GM21717 (cell line): ENCODE measurements at regions not wholly inside any gene's neighbourhood (a gene's known extent, or its start where the extent isn't known, plus 50 kb on each side); places are given as distances from the start of the nearest gene placed in this dataset.
"Not testable (repeated sequence)": the region's sequence is repeated elsewhere in the genome, so short reads cannot be mapped to it uniquely, and the experiment has no call there.

Experiments used
- ATAC-seq: cut with Tn5 transposase; IDR thresholded peaks from one replicate; pipeline ENCODE4 v1.9.1; 2021; ENCODE audit warnings: mild to moderate bottlenecking, moderate library complexity; ENCODE audit not compliant: unreplicated experiment

DNA sequence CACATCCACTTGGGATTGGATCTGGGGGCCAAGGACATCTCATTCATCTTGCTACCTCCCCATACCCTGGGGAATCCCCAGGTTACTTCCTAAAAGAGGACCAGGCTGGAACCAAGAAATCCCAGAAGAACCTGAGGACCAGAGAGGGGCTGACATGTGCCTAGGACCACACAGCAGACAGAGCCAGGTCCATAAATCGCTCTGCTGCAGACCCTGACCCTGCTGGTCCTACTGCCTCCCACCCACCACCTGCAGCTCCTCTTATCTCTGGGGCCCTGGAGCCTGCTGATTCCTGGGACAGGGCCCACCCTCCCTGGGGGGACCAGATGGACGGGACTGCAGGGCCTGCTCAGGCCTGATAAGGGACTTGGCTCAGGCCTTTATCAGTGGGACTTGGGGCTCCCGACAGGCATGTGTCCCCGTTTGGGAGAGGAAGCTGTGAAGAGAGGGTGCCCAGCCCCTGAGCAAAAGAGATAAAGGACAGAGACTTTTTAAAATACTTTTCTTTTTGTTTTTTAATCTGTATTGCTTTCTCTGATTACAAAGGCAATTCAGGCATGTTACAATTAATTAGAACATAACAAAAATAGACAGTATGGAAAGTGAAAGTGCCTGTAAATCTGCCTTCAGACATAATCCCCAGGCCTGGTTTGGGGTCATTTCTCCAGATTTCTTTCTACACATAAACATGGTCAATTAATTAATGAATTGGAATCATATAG is 101.3 kb upstream of the LARP1 start:
- no peak for ATAC-seq

DNA sequence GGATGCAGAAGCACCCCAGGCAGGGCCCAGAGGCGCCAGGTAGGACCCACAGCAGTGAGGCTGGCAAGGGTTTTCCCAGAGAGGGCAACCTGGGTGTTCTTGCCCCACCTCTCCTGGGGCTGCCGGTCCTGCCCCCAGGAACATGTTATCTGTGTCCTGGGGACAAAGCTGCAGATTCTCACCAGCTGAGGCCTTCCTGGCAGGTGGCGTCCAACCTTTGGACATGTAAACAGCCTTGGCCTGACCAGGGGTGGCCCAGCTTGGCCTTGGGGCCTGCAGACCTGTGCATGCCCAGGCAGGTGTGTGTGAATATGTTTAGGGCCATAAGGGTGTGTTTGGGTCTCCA is 101.8 kb upstream of the LARP1 start:
- no peak for ATAC-seq

DNA sequence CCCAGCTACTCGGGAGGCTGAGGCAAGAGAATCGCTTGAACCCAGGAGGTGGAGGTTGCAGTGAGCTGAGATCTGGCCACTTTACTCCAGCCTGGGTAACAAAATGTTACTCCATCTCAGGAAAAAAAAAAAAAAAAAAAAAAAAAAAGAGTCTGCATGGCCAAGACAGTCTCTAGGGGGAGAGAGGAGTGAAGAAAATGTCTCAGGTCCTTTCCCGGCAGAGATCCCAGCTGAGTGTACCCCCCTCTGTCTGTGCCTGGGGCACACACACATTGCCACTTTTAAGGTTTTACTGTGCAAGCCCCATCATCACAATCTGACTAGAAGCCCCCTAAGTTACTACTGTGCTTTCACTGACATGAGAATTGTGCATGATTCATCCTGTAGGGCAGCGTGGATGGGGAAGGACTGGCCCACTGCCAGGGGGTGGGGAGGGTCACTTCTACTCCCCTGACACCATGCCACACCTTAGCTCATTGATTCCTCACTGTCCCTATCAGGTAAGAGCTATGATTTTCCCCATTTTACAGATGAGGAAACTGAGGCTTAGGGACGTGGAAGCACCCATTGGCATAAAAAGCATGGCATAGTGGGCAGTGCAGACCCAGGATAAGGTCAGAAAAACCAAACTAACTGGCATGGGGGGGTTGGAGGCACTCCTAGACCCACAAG is 102.3 kb upstream of the LARP1 start:
- no peak for ATAC-seq

DNA sequence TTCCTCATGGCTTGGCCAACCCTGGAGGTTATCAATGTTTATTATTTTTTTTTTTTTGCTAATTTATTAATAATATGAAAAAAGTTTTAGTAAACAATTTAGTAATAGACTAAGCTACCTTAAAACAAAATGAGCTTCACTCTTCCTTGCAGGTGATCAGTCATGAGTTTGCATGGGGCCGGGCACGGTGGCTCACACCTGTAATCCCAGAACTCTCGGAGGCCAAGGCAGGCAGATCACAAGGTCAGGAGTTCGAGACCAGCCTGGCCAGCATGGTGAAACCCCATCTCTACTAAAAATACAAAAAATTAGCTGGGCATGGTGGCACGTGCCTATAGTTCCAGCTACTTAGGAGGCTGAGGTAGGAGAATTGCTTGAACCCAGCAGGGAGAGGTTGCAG is 103.4 kb upstream of the LARP1 start:
- ATAC-seq, result not testable (repeated sequence)

DNA sequence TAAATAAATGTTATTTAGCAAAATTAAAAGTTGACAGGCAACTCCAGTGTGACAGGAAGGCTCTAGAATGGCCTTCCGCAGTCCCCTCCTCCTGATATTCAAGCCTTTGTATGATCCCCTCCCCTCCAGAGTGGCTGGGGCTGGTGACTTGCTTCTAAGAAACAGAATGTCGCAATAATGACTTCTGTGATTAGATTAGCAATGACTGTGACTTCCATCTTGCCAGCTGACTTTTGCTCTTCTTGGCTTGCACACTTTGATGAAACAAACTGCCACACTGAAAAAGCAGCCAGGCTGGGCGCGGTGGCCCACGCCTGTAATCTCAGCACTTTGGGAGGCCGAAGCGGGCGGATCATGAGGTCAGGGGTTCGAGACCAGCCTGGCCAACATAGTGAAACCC is 106.5 kb upstream of the LARP1 start:
- ATAC-seq, result no peak

DNA sequence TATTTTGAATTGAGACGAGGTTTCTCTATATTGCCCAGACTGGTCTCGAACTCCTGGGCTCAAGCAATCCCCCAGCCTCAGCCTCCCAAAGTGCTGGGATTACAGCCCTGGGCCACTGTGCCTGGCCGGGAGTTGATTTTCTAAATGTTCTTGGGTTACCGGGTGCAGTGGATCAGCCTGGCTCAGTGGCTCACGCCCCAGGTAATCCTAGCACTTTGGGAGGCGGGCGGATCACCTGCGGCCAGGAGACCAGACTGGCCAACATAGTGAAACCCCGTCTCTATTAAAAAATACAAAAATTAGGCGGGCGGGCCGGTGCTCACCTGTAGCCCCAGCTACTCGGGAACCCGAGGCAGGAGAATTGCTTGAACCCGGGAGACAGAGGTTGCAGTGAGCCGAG is 106.9 kb upstream of the LARP1 start:
- ATAC-seq, result no peak

DNA sequence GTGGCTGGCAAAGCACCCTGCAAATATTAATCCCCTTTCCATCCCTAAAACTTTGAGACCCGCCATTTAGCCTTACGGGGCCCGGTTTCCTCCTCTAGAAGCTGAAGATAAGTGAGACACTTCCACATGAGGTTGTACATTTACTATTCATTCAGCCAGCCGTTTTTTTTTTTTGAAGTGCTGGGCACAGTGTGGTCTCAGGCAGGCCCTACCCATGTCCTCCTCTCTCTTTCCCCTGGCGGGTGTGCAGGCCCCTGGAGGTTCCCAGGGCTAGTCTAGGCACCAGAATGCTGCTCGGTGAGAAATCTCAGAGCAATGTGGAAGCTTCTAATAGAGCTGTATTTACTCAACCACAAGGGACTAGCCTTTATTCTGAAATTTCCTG is 107.4 kb upstream of the LARP1 start:
- no peak for ATAC-seq

DNA sequence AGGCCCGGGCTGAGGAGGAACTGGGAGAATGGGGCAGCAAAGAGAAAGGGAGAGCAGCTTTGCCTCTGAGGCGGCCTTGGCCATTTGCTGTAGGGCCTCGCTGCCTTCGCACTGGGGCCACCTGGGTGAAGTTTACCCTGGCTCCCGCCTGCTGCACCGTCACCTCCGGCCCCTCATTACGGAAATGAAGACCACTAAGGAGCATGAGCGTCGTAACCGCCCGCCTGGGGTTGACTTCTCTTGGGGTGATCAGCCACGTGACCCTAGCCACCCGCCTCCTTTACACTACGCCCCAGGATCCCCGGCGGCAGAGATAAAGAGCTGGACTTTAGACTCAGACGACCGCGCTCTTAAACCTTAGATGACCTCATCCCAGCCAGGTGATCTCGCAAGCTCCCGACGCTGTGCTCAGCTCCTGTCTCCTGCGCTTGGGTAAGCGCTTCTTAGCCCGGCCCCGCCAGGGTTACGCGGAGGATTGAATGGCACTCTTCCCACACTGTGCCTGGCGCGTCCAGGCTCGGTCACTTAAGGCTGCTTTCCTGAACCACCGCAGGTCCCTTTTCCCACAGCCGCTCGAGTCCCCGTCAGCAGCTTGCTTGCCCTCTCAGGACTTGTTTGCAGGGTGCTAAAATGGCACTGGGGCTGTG is 107.9 kb upstream of the LARP1 start:
- no peak for ATAC-seq

DNA sequence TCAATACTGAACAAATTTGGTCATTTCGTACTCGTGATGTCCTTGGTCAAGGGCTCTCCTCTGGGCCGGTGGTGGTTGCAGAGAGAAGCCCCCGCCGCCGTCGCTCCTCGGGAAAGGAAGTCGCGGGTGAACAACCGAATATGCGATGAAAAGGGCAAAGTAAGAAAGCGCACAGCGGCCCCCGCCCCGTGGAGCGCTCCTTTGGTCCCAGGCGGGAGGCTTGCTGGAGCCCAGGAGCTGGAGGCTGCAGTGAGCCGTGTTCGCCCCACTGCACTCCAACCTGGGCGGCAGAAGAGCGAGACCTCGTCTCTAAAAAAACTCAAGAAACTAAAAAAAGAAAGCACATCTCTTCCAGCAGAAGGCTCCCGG is 108.4 kb upstream of the LARP1 start:
- no peak for ATAC-seq

DNA sequence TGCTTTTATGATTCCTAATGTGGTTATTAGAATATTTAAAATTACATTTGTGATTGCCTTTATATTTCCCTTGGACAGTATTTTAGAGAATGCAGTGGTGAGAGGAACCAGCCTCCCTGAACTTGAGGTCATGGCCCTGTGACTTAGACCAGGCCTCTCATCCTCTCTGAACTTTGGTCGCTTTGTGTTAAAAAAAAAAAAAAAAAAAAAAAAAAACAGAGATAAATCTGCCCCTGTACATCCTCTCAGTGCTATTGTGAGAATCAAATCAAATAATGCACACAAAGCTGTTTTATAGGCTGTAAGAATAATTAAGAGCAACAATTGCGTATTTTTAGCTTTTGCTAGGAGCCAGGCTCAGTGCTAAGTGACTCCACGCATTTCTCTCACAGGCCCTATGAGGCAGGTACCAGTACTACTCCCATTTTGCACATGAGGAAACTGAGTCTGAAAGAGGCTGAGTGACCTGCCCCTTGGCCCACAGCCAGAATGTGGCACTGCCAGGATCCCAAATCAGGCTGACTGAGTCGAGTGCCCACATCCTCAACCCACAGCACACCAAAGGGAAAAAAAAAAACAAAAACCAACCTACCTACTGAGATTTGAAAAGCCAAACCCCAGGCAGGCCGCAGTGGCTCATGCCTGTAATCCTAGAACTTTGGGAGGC is 110.3 kb upstream of the LARP1 start:
- ATAC-seq, result no peak

DNA sequence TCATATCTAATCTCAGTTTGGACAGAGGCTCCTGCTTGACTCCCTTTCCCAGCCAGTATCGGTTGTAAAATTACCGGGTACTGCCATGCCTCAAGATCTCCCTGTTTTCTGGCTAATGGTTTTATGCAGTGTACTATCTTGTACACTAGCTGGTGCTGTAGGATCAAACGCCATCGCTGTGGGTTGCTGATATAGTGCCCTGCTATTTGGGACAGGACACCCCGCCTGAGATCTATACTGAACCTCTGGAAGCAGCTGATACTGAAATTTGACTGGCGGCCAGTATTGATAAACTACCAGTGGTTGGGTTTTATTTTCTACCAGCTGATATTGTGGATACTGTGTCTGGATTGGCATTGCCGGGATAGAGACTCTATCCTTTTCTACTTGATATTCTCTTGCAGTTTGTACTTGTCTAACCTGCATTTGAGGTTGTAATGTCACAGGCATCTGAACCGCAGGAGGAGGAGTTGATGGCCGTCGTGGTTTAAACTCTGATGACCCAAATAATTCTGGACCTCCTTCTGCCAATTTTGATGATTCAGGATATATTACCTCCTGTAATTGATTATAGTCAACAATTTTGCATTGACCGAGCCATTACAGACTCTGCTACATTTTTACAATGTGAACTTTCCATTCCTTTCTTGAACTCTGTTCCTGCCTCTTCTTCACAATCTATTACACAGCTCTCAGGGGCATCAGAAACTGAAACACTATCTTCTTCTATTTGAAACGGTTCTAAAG is 112.5 kb upstream of the LARP1 start:
- ATAC-seq, result no peak

DNA sequence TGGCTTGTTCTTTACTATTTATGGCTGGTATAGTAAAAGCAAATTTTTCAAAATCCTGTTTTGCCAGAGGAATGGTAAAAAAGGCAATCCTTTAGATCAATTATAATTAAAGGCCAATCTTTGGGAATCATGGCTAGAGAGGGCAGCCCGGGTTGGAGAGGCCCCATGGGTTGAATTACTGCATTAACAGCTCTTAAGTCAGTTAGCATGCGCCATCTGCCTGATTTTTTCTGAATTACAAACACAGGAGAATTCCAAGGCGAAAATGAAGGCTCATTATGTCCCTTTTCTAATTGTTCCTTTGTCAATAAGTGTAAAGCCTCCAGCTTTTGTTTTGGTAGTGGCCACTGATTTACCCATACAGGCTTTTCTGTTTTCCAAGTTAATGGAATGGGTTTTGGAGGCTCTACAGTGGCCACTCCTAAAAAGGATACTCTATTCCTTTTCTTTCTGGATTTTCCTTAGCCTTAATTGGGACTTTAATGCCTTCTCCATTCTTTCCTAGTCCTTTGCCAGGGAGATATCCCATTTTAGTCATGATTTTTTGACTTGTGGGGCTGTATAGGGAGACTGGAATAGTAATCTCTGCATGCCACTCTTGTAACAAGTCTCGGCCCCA is 114.9 kb upstream of the LARP1 start:
- not testable (repeated sequence) for ATAC-seq

DNA sequence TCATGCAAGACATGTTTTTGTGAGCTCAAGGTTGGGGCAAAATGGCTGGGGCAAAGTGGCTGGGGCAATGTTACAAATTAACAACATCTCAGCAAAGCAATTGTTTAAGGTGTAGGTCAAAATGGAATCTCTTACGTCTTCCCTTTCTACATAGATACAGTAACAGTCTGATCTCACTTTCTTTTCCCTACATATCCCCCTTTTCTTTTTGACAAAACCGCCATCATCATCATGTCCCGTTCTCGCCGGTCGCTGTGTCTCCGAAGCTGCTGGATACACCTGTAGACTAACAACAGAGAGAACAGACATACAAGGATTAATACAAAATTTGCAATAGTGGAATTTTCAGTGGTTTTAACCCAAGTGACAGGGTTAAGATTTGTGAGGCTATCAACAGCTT is 118.4 kb upstream of the LARP1 start:
- not testable (repeated sequence) for ATAC-seq

DNA sequence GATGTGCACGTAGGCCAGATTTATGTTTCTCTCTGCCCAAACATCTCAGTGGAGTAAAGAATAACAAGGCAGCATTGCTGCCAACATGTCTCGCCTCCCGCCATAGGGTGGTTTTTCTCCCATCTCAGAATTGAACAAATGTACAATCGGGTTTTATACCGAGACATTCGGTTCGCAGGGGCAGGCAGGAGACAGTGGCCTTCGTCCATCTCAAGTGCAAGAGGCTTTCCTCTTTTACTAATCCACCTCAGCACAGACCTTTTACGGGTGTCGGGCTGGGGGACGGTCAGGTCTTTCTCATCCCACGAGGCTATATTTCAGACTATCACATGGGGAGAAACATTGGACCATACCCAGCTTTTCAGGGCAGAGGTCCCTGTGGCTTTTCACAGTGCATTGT is 118.9 kb upstream of the LARP1 start:
- not testable (repeated sequence) for ATAC-seq

DNA sequence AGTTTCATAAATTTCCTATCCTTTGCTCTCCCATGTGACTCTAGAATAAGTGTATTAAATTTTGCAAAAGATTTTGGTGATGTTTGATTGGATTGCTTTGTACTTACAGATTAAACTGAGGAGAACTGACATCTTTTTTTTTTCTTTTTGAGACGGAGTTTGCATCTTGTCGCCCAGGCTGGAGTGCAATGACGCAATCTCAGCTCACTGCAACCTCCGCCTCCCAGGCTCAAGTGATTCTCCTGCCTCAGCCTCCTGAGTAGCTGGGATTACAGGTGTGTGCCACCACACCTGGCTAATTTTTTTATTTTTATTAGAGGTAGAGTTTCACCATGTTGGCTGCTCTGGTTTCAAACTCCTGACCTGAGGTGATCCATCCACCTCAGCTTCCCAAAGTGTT is 121.4 kb upstream of the LARP1 start:
- ATAC-seq, result not testable (repeated sequence)

DNA sequence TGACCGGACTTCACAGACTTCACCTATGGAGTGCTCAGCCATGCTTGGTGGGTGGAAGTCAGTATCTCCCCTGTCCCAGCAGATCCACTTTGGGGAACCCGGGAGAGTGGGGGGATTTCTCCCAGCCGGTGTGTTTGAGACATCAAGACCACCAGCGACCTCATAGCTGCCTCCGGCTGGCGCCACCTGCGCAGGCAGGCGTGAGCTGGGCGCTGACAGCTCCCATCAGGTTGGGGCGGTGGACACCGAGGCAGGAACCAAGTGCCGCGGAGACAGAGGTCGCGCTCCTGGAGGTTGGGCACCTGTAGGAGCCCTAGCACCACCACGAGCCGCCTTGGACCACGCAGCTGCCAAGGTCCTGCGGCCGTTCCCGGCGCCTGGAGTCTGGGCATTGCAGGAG is 124.0 kb upstream of the LARP1 start:
- ATAC-seq, result no peak

DNA sequence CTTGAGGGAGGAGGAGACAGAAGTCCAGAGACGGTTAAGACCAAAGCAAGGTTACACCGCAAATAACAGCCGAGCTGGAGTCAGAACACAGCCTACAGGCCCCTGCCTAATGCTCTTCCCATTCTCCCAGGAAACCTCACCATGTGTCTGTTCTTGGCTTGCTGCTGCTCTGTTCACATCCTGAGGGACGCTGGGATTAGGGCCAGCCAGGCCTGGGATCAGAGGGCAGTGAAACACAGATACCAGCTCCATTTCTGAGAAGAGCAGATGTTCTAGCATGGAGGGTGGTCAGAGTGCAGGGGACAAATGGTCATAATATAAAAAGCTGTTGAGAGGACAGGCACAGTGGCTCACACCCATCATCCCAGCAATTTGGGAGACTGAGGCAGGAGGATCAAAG is 124.8 kb upstream of the LARP1 start:
- ATAC-seq, result no peak

DNA sequence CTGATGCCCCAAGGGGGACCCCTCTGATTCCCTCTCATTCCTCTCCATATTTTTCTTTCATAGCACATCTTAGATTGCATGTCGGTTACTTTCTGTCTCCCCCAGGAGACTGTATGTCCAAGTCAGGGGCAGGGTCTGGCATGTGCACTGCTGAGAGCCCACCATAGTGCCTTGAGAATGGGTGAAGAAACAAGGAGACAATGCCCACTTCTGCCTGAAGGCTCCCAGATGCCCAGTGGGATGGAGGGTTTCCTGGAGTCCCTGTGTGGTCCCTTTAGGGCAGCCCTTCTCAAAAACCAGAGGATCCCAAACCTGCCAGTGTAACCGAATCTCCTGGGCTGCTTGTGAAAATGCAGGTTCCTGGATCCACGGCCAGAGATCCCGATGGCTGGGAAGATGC is 126.5 kb upstream of the LARP1 start:
- no peak for ATAC-seq

DNA sequence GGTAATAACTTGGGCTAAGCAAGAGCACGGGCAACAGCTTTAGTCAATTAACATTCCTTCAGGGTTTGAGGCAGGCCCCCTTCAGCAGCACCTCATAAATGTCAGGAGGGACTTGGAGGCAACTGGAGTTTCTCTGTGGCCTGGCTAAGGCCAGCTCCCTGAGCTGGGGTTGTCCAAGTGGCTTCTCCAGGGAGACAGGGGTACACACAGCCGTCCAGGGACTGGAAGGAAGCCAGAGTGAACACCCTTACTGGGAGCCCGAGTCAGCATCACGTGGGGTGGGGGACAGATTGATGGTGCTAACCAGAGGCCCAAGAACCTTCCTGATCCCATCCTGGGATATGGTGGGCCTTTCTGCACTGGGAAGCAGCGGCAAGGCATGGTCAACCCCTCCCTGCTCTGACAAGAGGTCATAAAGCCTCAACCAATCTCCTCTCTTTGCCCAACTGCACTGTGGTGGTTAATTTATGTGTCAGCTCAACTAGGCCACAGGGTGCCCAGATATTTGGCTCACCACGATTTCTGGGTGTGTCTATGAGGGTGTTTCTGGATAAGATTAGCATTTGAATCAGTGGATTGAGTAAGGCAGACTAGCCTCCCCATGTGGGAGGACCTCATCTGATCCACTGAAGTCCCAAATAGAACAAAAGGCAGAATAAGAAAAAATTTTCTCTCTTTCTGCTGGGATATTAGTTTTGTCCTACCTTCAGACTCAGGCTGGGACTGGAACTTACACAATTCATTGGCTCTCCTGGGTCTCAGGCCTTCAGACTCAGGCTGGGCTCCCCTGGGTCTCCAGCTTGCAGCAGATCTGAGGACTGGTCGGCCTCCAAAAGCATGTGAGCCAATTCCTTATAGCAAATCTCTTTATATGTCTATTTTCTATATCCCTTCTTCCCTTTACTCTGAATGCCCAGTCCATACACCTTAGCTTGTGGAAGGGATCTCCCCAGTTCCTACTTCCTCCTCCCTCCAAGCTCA is 127.2 kb upstream of the LARP1 start:
- no peak for ATAC-seq
